Activated naive CD4-positive, alpha-beta T cell treated with anti-CD3 and anti-CD28 coated beads, Interleukin-2, amount 50 U/mL, for 72 hours (primary cell): ENCODE measurements at regions not wholly inside any gene's neighbourhood (a gene's known extent, or its start where the extent isn't known, plus 50 kb on each side); places are given as distances from the start of the nearest gene placed in this dataset.
"Not testable (repeated sequence)": the region's sequence is repeated elsewhere in the genome, so short reads cannot be mapped to it uniquely, and the experiment has no call there.

Source experiments
- ATAC-seq, 2 donors: fragments of 150-1000 bp; cut with Tn5 transposase; 2 replicates each; pipeline ENCODE4 v1.10.0; 2021; ENCODE audit warnings: mild to moderate bottlenecking in 2 of 2, moderate library complexity in 2 of 2
- DNase-seq, 2 donors: peaks; one replicate each; pipeline ENCODE4 v3.0.0; 2021 to 2022; ENCODE audit warnings: low spot score in 2 of 2
- H3K27ac Mint-ChIP-seq, 2 donors: one replicate each; pipeline ENCODE4 v1.8.0; 2022; ENCODE audit warnings: mild to moderate bottlenecking in 2 of 2, mixed read lengths in 2 of 2
- H3K36me3 Mint-ChIP-seq, 2 donors: one replicate each; pipeline ENCODE4 v1.8.0; 2022; ENCODE audit warnings: mixed read lengths in 2 of 2
- H3K9me3 Mint-ChIP-seq, 2 donors: one replicate each; pipeline ENCODE4 v1.8.0; 2022; ENCODE audit warnings: mixed read lengths in 2 of 2

DNA sequence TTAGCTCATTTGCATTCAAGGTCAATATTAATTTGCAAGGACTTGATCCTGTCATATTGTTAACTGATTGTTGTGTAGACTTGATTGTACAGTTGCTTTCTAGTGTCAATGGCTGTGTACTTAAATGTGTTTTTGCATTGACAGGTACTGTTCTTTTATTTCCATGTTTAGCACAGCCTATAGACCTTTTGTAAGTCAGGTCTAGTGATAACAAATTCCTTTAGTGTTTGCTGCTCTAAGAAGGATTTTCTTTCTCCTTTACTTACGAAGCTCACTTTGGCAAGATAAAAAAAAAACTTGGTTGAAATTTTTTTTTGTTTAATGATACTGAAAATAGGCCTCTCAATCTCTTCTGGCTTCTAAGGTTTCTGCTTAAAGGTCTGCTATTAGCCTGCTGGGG is 942.3 kb downstream of the QKI start:
- DNase-seq (no peak), ATAC-seq (no peak)
- peaks cover 0 to 24% of the 10 kb centered on the region in 2 donors for H3K36me3 Mint-ChIP-seq
- peaks cover 24 to 32% of the 10 kb centered on the region in 2 donors for H3K9me3 Mint-ChIP-seq
- no peak overlapping the region for H3K27ac Mint-ChIP-seq

DNA sequence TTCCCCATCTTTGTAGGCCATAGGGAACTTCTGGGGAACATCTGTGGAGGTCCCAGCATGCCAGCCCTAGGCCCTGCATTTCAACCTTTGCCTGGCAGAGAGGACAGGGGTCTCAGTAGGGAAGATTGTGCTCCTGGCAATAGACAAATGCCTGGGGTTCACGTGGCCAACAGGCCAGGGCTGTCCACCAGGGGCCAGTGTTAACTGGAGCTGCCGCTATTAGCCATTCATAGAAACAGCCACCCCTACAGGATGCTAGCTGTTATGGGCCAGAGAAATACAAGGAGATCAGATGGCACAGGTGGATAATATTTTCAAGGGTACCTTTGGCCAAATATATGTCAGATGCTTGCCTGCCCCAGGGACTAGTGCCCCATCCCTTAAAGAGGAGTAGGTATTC is 932.9 kb downstream of the QKI start:
- ATAC-seq, result no peak
- no peak overlapping the region for H3K27ac Mint-ChIP-seq
- DNase-seq, result no peak
- H3K9me3 Mint-ChIP-seq, result peaks cover 9 to 32% of the 10 kb centered on the region in 2 donors
- H3K36me3 Mint-ChIP-seq, result peaks cover 0 to 10% of the 10 kb centered on the region in 2 donors

DNA sequence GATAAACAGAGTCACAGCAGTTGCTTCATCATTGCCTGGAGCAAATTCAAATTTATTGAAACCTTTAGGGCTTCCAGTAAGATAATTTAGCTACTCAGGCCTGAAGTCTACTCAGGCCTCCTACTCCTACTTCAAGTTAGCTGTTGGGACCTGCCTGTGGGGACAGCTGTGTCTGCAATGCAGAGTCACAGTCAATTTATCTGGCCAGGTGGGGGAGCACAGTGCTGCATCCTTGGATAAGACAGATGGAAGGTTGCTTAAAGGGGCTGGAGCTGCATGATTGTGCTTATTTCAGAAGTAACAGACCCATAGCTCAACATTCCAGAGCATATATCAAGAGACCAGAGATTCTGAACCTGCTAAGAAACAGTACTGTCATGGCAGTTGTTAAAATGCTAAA is 932.1 kb downstream of the QKI start:
- Mint-ChIP-seq H3K27ac (no peak overlapping the region), H3K9me3 (peaks cover 9 to 34% of the 10 kb centered on the region in 2 donors), H3K36me3 (peaks cover 0 to 16% of the 10 kb centered on the region in 2 donors)
- DNase-seq (no peak), ATAC-seq (no peak)

GRCh38 chr6:164345806-164346496 is 931.4 kb downstream of the QKI start:
- Mint-ChIP-seq H3K27ac (no peak overlapping the region), H3K9me3 (peaks cover 9 to 34% of the 10 kb centered on the region in 2 donors), H3K36me3 (peaks cover 0 to 16% of the 10 kb centered on the region in 2 donors)
- ATAC-seq (no peak), DNase-seq (no peak)

DNA sequence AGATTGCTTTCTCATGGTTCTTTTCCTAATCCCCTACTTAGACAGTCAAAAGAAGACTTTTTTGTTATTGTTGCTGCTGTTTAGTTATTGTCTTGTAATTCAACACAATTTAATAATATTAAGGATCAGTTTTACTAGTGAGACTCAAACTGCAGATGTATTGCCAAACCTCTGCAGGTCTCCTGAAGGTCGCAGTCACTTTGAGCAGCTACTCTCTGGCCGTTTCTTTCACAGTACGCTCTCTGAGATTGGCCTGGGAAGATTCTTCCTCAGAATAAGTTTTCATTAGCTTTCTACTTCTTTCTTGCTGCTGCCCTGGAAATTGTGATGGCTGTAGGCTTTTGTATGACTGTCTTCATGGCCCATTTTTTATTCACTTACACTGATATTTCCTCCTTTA is 930.8 kb downstream of the QKI start:
- Mint-ChIP-seq H3K27ac (no peak overlapping the region), H3K9me3 (peaks cover 9 to 34% of the 10 kb centered on the region in 2 donors), H3K36me3 (peaks cover 0 to 16% of the 10 kb centered on the region in 2 donors)
- ATAC-seq (no peak), DNase-seq (no peak)

GRCh38 chr6:164344801-164345291 is 930.3 kb downstream of the QKI start:
- ATAC-seq (no peak), DNase-seq (no peak)
- H3K27ac Mint-ChIP-seq, result no peak overlapping the region
- H3K36me3 Mint-ChIP-seq, result peaks cover 0 to 16% of the 10 kb centered on the region in 2 donors
- H3K9me3 Mint-ChIP-seq, result peaks cover 9 to 34% of the 10 kb centered on the region in 2 donors

GRCh38 chr6:164339442-164339841 is 924.9 kb downstream of the QKI start:
- H3K36me3 Mint-ChIP-seq, result peaks cover 0 to 11% of the 10 kb centered on the region in 2 donors
- not testable (repeated sequence) for ATAC-seq, H3K27ac Mint-ChIP-seq, DNase-seq
- peaks cover 0 to 24% of the 10 kb centered on the region in 2 donors for H3K9me3 Mint-ChIP-seq

GRCh38 chr6:164337925-164338397 is 923.4 kb downstream of the QKI start:
- ATAC-seq, result no peak
- no peak overlapping the region for H3K27ac Mint-ChIP-seq
- H3K36me3 Mint-ChIP-seq, result peaks cover 0 to 11% of the 10 kb centered on the region in 2 donors
- DNase-seq, result no peak
- H3K9me3 Mint-ChIP-seq, result peaks cover 0 to 11% of the 10 kb centered on the region in 2 donors

DNA sequence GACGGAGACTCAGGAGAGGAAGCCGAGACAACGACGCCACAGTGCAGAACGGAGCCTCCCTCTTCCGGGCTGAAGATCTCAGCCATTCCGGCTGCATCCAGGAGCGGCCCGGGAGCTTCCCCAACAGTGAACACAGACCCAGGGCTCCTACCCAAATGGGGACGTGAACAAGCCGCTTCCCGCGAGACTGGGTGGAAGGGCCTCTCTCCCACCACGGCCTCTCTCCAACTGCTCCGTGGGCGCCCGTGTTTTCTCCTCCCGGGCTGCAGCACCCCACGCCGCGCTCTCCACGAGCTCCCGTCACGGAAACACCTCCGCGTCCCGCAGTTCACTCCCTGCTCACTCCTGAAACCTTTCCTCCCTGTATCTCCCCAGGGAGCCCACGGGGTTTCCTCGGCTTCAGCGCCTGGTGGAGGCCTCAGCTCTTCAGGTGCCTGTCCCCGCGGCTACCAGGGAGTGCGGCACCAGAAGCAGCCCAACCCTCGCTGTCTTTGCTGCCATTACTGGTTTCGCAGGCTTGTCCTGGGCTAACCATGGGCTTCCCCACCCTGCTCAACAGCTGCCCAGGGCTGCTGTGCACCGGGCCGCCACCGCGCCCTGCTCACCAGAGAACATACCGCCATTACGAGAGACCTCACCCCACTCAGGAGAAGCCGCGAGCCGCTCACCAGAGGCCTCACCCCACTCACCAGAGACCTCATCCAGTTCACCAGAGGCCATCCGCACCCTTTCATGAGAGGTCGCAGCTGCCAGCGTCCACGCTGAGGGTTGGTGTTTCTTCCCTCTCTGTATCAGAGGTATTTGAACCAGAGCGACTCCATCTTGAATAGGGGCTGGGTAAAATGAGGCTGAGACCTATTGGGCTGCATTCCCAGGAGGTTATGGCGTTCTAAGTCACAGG is 922.8 kb downstream of the QKI start:
- ATAC-seq, result no peak
- Mint-ChIP-seq H3K9me3 (peaks cover 0 to 4% of the 10 kb centered on the region in 2 donors), H3K36me3 (peaks cover 0 to 4% of the 10 kb centered on the region in 2 donors), H3K27ac (no peak overlapping the region)
- no peak for DNase-seq

DNA sequence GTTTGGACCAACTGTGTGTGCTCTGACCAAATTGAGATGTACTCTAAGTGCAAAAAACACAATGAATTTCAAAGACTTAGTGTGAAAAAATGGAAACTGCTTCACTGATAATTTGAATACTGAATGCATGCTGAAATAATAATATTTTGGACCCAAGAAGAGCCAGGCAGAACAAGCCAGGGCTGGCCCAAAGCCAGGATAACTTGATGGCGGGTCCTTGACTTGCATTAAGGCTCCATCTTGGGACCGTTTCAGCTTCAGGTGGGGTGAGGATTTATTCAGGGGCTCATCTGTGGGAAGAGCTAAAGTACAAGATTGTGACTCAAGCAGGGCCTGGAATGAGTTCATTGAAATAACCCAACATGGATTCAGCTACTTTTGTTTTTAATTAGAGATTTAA is 921.9 kb downstream of the QKI start:
- no peak for DNase-seq
- Mint-ChIP-seq H3K36me3 (no peaks in the 10 kb centered on the region), H3K9me3 (peaks cover 0 to 6% of the 10 kb centered on the region in 2 donors), H3K27ac (no peak overlapping the region)
- ATAC-seq, result no peak

DNA sequence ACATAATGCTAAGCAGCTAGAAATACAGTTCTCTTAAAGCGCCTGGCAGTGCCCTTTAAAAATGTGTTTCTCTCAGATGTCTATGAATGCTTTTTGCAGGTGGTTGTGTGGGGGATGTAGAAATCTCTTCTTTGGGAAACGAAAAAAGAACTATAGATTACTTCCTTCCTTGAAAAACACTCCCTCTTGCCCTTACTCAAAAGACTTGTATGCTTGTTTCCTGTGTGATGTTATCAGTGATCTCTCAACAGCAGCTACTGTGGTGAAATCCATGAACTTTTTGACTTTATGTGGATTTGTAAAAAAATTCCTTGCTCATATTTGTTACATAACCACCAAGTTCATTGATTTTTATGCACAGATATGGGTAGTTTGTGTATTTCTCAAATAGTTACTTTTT is 916.5 kb downstream of the QKI start:
- Mint-ChIP-seq H3K36me3 (peaks cover 0 to 5% of the 10 kb centered on the region in 2 donors), H3K9me3 (peaks cover 0 to 9% of the 10 kb centered on the region in 2 donors), H3K27ac (no peak overlapping the region)
- DNase-seq (no peak), ATAC-seq (no peak)

DNA sequence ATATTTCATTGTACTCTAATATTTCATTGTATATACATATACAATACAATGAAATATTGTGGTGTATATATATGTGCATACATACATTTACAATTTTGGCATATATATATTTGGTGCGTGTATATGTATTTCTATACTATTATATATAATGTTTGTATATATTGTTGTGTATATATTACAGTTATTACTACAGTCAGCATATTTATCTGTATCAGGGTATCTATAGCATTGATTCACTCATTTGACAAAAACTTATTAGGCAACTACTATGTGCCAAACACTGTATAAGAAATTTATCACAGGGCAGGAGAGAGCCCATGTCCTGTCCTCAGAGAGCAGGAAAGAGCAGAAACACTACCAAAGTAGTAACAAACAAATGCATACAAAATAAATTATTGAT is 910.6 kb downstream of the QKI start:
- ATAC-seq, result no peak
- DNase-seq, result no peak
- Mint-ChIP-seq H3K36me3 (peaks cover 0 to 5% of the 10 kb centered on the region in 2 donors), H3K9me3 (peaks cover 10 to 14% of the 10 kb centered on the region in 2 donors), H3K27ac (no peak overlapping the region)

DNA sequence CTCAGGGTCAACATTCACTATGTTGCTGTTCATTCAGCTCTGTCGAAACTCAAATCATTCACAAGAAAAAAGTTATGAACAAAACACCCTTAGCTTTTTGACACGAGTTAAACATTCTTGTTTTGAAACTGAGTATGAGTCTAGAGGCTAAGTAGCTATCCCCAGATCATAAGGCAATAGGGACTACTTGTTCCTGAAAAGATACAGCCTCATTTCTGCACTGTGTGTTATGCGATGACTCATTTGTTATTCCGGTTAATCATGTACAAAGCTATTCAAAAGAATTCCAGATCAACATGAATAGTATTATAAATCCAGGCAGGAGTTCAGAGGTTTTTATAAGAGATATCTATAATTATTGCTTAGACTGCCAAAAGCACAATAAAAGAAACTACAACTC is 908.0 kb downstream of the QKI start:
- DNase-seq (no peak), ATAC-seq (no peak)
- Mint-ChIP-seq H3K27ac (no peak overlapping the region), H3K36me3 (peaks cover 0 to 5% of the 10 kb centered on the region in 2 donors), H3K9me3 (peaks cover 10 to 24% of the 10 kb centered on the region in 2 donors)

DNA sequence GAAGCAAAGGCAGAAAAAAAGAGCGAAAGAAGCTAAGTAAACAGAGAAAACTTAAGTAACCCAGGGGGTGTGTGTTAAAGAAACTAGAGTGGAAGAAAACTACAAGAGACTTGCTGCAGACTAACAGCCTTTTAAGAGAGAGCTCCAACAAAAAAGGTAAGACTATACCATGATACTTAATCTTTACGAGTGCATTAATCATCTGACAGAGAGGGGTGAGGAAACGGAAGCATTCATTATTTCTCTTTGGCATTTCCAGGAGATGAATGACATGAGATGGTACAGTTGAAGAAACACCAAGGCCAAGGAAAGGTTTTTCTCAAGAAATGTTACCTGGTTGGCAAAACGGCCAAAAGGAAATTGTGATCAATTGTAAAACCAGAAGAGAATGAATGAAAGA is 906.8 kb downstream of the QKI start:
- Mint-ChIP-seq H3K9me3 (peaks cover 10 to 17% of the 10 kb centered on the region in 2 donors), H3K27ac (no peak overlapping the region), H3K36me3 (no peaks in the 10 kb centered on the region)
- DNase-seq, result no peak
- ATAC-seq, result no peak

GRCh38 chr6:164315376-164315775 is 900.9 kb downstream of the QKI start:
- Mint-ChIP-seq H3K9me3 (peaks cover 0 to 12% of the 10 kb centered on the region in 2 donors), H3K36me3 (no peaks in the 10 kb centered on the region), H3K27ac (no peak overlapping the region)
- ATAC-seq (no peak), DNase-seq (no peak)

DNA sequence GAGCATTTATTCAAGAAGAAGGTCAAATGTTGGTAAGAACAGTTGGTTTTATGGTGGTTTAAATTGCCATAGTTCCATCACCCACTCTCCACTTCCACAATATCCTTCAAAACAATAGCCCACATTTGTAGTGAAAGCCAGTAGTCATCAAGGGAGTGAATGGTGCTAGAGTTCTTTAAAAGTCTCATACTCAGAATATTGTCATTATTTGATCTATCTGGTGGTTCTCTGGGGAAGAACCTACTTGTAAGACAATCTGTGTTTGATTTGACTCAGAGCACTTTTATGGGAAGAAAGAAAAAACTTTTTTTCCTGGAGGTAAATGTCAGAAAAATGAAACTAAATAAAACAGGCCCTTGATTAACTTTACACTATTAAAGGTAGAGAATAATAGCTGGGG is 893.8 kb downstream of the QKI start:
- ATAC-seq, result no peak

More for the DNA sequence above, 893.8 kb downstream of the QKI start:
- Mint-ChIP-seq H3K27ac (no peak overlapping the region), H3K9me3 (peaks cover 0 to 4% of the 10 kb centered on the region in 2 donors), H3K36me3 (no peaks in the 10 kb centered on the region)
- no peak for DNase-seq
